ENCODE measurements at regions not wholly inside any gene's neighbourhood (a gene's known extent, or its start where the extent isn't known, plus 50 kb on each side); places are given as distances from the start of the nearest gene placed in this dataset.

DNA sequence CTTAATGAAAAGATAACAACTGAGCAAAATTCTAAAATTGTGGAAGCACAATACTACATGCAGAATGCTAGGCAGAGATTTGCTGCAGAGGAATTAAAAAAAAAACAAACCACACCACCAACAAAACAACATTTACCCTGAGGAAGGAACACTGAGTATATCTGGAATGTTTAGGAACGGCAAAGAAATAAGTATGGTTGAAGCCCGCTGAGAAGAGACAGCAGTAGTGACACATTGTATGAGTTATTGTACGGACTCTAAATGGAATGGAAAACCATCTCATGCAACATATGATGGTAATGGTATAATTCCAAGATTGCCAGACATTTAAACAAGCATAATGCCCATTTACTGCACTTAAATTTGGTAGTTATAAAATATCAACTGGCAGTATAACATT, 568.2 kb upstream of the CCDC54 start:
- TF ChIP-seq, protein P1, sequence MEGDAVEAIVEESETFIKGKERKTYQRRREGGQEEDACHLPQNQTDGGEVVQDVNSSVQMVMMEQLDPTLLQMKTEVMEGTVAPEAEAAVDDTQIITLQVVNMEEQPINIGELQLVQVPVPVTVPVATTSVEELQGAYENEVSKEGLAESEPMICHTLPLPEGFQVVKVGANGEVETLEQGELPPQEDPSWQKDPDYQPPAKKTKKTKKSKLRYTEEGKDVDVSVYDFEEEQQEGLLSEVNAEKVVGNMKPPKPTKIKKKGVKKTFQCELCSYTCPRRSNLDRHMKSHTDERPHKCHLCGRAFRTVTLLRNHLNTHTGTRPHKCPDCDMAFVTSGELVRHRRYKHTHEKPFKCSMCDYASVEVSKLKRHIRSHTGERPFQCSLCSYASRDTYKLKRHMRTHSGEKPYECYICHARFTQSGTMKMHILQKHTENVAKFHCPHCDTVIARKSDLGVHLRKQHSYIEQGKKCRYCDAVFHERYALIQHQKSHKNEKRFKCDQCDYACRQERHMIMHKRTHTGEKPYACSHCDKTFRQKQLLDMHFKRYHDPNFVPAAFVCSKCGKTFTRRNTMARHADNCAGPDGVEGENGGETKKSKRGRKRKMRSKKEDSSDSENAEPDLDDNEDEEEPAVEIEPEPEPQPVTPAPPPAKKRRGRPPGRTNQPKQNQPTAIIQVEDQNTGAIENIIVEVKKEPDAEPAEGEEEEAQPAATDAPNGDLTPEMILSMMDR (IDR thresholded peaks at IDR 0.05; ENCODE audit: low read depth, low read length) = no peak
- TF ChIP-seq EZH2phosphoT487 (IDR thresholded peaks at IDR 0.05; ENCODE audit: low read depth) = no peak
